ENCODE measurements at regions not wholly inside any gene's neighbourhood (a gene's known extent, or its start where the extent isn't known, plus 50 kb on each side); places are given as distances from the start of the nearest gene placed in this dataset.

GRCh38 chr22:47976219-47976618, 1213.8 kb downstream of the TBC1D22A start:
- ChIA-PET POLR2A (no interaction called here), CTCF (no interaction called here)
- TF ChIP-seq, protein P1, sequence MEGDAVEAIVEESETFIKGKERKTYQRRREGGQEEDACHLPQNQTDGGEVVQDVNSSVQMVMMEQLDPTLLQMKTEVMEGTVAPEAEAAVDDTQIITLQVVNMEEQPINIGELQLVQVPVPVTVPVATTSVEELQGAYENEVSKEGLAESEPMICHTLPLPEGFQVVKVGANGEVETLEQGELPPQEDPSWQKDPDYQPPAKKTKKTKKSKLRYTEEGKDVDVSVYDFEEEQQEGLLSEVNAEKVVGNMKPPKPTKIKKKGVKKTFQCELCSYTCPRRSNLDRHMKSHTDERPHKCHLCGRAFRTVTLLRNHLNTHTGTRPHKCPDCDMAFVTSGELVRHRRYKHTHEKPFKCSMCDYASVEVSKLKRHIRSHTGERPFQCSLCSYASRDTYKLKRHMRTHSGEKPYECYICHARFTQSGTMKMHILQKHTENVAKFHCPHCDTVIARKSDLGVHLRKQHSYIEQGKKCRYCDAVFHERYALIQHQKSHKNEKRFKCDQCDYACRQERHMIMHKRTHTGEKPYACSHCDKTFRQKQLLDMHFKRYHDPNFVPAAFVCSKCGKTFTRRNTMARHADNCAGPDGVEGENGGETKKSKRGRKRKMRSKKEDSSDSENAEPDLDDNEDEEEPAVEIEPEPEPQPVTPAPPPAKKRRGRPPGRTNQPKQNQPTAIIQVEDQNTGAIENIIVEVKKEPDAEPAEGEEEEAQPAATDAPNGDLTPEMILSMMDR (IDR thresholded peaks at IDR 0.05; ENCODE audit: insufficient read depth, low read depth, low read length) = no peak
- H3K36me3 ChIP-seq (ENCODE audit: control insufficient read depth, insufficient read depth, low read length) = no peaks in the 10 kb centered on the region
- no peak for DNase-seq (ENCODE audit: low read depth)
- H3K27me3 ChIP-seq (ENCODE audit: control insufficient read depth, insufficient read depth, low read length) = no peaks in the 10 kb centered on the region
- no peak overlapping the region for H3K4me3 ChIP-seq (ENCODE audit: low read depth, low read length)

DNA sequence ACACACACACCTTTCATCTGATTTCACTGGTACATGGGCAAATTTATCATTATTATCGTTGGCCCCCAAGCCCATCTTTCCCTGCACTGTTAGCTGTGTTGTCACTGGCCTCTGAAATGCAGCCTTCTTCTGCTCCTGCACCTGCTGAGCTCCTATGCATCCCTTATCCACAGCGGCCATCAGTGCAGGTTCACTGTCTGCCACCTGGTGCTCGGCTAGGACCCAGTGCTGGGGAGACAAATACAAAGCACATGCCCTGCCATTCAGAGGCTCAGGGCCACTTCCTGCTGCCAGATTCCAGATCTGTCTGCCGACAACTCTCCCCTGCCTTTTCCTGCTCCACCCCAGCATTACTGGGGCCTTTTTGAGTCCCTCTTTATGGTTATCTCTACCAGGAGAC, 1205.4 kb downstream of the TBC1D22A start:
- DNase-seq (ENCODE audit: low read depth) = no peak
- ChIA-PET CTCF (no interaction called here), POLR2A (no interaction called here)
- no peaks in the 10 kb centered on the region for H3K36me3 ChIP-seq (ENCODE audit: control insufficient read depth, insufficient read depth, low read length)
- TF ChIP-seq, protein P1 (IDR thresholded peaks at IDR 0.05; ENCODE audit: insufficient read depth, low read depth, low read length) = no peak
- no peak overlapping the region for H3K4me3 ChIP-seq (ENCODE audit: low read depth, low read length)
- no peaks in the 10 kb centered on the region for H3K27me3 ChIP-seq (ENCODE audit: control insufficient read depth, insufficient read depth, low read length)

GRCh38 chr22:47966316-47966715, 1203.9 kb downstream of the TBC1D22A start:
- Histone ChIP-seq H3K4me3 (ENCODE audit: low read depth, low read length) (no peak overlapping the region), H3K27me3 (ENCODE audit: control insufficient read depth, insufficient read depth, low read length) (no peaks in the 10 kb centered on the region), H3K36me3 (ENCODE audit: control insufficient read depth, insufficient read depth, low read length) (no peaks in the 10 kb centered on the region)
- no peak for DNase-seq (ENCODE audit: low read depth)
- CTCF ChIA-PET = no interaction called here
- TF ChIP-seq, protein P1 (IDR thresholded peaks at IDR 0.05; ENCODE audit: insufficient read depth, low read depth, low read length) = no peak
- POLR2A ChIA-PET = no interaction called here

GRCh38 chr22:47965896-47966295, 1203.4 kb downstream of the TBC1D22A start:
- H3K36me3 ChIP-seq (ENCODE audit: control insufficient read depth, insufficient read depth, low read length) = no peaks in the 10 kb centered on the region
- H3K4me3 ChIP-seq (ENCODE audit: low read depth, low read length) = no peak overlapping the region
- DNase-seq (ENCODE audit: low read depth) = no peak
- POLR2A ChIA-PET = no interaction called here
- H3K27me3 ChIP-seq (ENCODE audit: control insufficient read depth, insufficient read depth, low read length) = no peaks in the 10 kb centered on the region
- CTCF ChIA-PET = no interaction called here
- TF ChIP-seq, protein P1 (IDR thresholded peaks at IDR 0.05; ENCODE audit: insufficient read depth, low read depth, low read length) = no peak

DNA sequence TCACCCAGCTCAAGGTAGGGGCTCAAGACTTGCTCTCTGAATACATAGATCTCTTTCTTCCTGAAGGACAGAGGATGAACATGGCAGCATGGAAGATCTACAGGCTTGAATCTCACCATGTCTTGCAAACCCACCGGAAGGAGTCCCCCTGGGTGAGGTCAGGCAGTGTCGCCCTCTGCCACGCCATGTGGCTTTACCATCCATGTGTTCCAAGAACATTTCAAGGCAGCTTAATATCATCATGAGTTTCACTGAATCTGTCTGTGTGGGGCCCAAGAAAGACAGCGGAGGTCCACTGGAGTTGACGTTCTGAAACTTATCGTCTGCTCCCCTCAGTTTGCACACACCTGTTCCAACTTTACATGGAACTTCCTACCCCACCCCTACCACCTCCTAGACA, 1202.6 kb downstream of the TBC1D22A start:
- DNase-seq (ENCODE audit: low read depth) = no peak
- no peak overlapping the region for H3K4me3 ChIP-seq (ENCODE audit: low read depth, low read length)
- TF ChIP-seq, protein P1 (IDR thresholded peaks at IDR 0.05; ENCODE audit: insufficient read depth, low read depth, low read length) = no peak
- no peaks in the 10 kb centered on the region for H3K36me3 ChIP-seq (ENCODE audit: control insufficient read depth, insufficient read depth, low read length)
- H3K27me3 ChIP-seq (ENCODE audit: control insufficient read depth, insufficient read depth, low read length) = no peaks in the 10 kb centered on the region
- ChIA-PET CTCF (no interaction called here), POLR2A (no interaction called here)

Data from BJ (cell line).